NCI-H524 treated with DMSO at 0.1 percent for 48 hours (cell line): ENCODE measurements at regions not wholly inside any gene's neighbourhood (a gene's known extent, or its start where the extent isn't known, plus 50 kb on each side); places are given as distances from the start of the nearest gene placed in this dataset.

ENCODE experiments used
- DNase-seq: peaks from one replicate; lab custom pipeline; 2025; lab: John Stamatoyannopoulos, UW

DNA sequence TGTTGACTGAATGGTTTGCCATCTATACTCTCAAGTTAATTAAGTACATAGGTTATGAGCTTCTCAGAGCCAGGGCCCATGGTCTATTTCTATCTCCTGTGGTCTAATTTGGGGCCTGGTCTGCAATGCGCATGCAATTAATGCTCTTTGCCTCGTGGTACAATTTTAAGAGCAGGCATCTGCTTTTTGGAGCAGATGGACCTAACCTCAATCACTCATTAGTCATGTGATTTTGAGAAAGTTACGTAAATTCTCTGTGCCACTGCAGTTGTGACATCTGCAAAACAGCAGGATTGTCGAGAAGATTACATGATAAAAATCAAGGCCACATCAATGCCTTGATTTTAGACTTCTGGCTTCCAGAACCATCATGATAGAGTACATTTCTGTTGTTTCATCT, 543.7 kb upstream of the ADAMTS9 start:
- no peak for DNase-seq

- DNase-seq = no peak
These were observed 542.7 kb upstream of the ADAMTS9 start for GRCh38 chr3:65230261-65231139.

- DNase-seq = no peak
These were observed 538.5 kb upstream of the ADAMTS9 start for GRCh38 chr3:65226287-65226686.

- DNase-seq = no peak
These were observed 522.4 kb upstream of the ADAMTS9 start for GRCh38 chr3:65210026-65210814.

DNA sequence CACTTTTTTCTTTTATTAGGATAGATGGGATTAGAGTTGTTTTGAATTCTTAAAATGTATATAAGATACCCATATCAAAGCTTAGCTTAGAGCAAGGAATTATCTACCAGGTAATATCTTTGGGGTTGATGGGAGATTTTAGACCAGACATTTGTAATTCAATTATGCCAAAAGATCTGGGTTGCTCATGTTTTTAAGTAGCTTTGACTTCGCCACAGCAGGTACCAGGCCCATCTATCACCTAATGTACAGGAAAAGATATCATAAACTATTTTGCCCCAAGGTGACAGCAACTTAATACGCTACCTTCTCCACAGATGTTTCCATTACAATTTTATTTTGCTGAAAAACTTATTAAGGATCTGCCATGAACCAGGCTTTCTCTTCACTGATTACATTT, 514.6 kb upstream of the ADAMTS9 start:
- DNase-seq = no peak

GRCh38 chr3:65201926-65202325, 514.1 kb upstream of the ADAMTS9 start:
- no peak for DNase-seq

DNA sequence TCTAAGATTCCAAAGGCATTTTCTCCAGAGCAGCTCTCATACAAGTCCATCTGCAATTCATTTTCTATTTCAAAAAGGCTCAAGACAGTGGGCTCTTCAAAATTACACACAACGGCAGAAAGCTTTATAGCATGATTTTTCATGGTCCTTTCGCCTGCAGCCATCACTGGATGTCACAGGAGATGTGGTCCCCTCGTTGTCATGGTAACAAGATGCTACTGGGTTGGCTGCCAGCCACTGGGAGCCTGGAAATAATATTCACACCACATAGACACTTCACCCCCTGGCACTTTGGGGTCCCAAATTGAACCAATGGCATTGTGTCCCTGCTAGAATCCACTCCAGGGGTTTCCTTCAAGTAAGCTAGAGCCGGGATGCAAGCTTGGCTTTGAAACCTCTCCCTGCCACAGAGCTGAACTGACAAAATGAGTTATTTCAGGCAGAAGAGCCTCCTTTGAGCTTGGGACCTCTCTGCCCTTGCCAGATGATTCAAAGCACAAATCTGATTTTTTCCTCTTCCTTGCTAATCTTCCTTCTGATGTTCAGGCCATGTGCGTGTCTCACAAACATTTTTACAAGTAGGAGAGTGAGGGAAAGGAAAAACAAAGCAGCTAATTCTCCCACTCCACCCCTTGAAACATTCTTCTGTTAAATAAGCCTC, 512.6 kb upstream of the ADAMTS9 start:
- DNase-seq = no peak

DNA sequence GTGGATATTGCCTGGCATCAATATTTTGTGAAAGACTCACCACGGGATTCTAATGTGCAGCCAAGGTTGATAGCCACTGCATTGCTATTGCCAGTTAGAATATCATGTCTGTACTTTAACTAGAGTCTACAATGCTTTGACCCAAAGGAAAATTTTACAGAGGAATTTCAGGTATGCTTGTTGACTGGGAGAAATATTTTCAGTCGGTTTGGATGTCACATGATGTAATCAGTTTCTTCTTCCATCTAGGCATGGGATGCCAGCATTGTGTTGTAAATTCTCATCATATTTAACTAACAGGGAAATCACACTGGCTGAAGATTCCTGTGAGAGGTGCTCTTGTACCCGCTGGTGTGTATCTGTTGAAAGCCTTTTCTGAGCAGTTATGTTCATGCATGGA, 508.9 kb upstream of the ADAMTS9 start:
- DNase-seq = no peak

GRCh38 chr3:65195211-65196006, 507.6 kb upstream of the ADAMTS9 start:
- no peak for DNase-seq

DNA sequence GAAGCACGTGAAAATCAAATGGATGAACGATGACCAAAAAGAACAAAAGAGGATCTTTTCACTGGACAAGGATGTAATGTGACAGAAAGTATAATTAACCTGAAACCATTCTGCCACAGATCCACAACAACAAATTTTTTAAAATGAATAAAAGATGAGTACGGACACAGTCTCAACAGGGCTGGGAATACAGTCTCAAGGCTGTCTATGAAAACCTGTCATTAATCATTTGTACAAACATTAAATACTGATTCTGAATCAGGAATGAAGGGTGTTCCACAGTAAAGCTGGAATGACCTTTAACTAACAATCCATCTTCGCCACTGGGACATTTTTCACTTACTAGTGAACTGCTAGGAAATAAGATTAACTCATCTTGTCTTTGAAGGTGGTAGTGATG, 506.9 kb upstream of the ADAMTS9 start:
- peak; percentile 26 for DNase-seq

DNA sequence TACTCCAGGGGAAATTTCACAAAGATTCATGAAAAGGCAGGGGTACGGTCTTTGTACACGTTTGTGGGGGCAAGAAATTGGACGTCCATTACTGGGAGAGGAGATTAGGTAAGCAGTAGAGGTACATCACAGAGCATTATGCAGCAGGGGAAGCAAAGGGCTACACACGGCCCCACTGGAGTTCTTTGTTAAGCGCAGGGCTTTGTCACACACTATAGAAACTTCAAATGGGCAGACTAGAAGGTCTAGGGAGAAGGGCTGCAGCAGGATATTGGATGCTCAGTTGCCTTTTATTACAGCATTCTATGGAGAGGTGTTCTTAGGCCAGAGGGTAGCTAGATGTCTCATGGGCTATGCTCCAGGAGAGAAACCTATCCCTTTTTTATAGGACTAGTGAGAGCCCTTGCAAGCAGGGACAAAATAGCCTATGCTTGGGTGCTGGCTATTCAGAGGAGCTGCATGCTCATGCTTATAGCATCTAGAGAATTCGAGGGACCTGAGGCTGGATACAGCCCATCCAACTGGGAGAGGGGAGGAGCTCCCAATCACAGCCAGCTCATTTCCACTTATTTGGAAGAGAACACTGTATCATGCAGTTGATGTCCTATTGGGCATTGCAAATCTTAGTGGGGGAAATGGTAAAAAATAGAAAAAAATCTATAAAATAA, 506.4 kb upstream of the ADAMTS9 start:
- DNase-seq = no peak

- no peak for DNase-seq
These were observed 505.7 kb upstream of the ADAMTS9 start for GRCh38 chr3:65193531-65193930.

- DNase-seq = no peak
These were observed 502.3 kb upstream of the ADAMTS9 start for GRCh38 chr3:65190111-65190510.

DNA sequence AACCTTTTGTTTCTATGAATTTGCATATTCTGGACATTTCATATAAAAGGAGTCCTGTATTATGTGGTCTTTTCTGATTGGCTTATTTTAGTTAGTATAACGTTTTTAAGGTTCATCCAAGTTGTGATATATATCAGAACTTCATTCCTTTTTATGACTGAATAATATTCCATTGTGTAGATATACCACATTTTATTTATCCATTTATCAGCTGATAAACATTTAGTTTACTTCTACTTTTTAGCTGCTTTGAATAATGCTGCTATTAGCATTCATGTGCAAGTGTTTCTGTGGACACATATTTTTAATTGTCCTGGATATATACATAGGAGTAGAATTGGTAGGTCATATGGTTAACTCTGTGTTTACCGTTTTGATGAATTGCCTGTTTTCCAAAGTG, 498.5 kb upstream of the ADAMTS9 start:
- no peak for DNase-seq

GRCh38 chr3:65182682-65183081, 494.9 kb upstream of the ADAMTS9 start:
- no peak for DNase-seq

DNA sequence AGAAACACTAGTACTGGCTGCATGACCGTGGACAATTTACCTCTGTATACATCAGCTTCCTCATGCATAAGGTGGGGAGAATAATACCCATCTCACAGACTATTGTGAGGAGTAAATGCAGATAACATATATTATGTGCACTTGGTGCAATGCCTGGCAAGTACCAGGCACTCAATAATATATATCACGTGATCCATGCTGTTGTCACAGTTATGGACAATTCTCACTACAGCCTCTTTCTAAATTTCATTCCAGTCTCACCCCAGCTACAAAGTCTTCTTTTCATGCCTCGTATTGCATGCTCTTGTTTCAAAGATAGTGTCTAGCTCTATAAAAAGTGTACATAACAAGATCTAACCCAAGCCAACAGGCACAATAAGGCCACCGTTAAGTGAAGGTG, 494.3 kb upstream of the ADAMTS9 start:
- DNase-seq = no peak

GRCh38 chr3:65181391-65181871, 493.6 kb upstream of the ADAMTS9 start:
- no peak for DNase-seq

GRCh38 chr3:65178703-65179102, 490.9 kb upstream of the ADAMTS9 start:
- DNase-seq = no peak

GRCh38 chr3:65177960-65178376, 490.2 kb upstream of the ADAMTS9 start:
- DNase-seq = no peak

GRCh38 chr3:65174713-65175112, 486.9 kb upstream of the ADAMTS9 start:
- no peak for DNase-seq

- DNase-seq = no peak
These were observed 486.0 kb upstream of the ADAMTS9 start for GRCh38 chr3:65173841-65174240.
